Loucy (cell line): ENCODE measurements at regions not wholly inside any gene's neighbourhood (a gene's known extent, or its start where the extent isn't known, plus 50 kb on each side); places are given as distances from the start of the nearest gene placed in this dataset.

Experiments used
- H2AFZ ChIP-seq: fragments of 200-600 bp; sonication (generic); 2 replicates; pipeline ENCODE4 v1.6.0; 2016; ENCODE audit warnings: antibody characterized with exemption, mild to moderate bottlenecking, low read length, moderate library complexity
- H3F3A ChIP-seq: fragments of 200-600 bp; 2 replicates; pipeline ENCODE4 v1.6.0; 2016; ENCODE audit warnings: antibody characterized with exemption, low read depth, mild to moderate bottlenecking
- H3K27me3 ChIP-seq: fragments of 200-600 bp; sonication (generic); 2 replicates; pipeline ENCODE4 v1.6.1; 2014; ENCODE audit warnings: low read length, mild to moderate bottlenecking; ENCODE audit not compliant: insufficient read depth, poor library complexity, severe bottlenecking
- H3K36me3 ChIP-seq: fragments of 200-600 bp; sonication (generic); 2 replicates; pipeline ENCODE4 v1.6.1; 2016; ENCODE audit warnings: low read length; ENCODE audit not compliant: insufficient read depth
- H3K4me1 ChIP-seq: fragments of 200-600 bp; sonication (generic); 2 replicates; pipeline ENCODE4 v1.5.1; 2014; ENCODE audit warnings: low read length, mild to moderate bottlenecking; ENCODE audit not compliant: insufficient read depth, poor library complexity, severe bottlenecking
- H3K4me2 ChIP-seq: fragments of 200-600 bp; sonication (generic); 2 replicates; pipeline ENCODE4 v1.6.0; 2014; ENCODE audit warnings: antibody characterized with exemption, low read length, low read depth, mild to moderate bottlenecking; ENCODE audit not compliant: poor library complexity, severe bottlenecking
- H3K4me3 ChIP-seq: fragments of 200-600 bp; sonication (generic); 2 replicates; pipeline ENCODE4 v1.5.1; 2014; ENCODE audit warnings: low read length, mild to moderate bottlenecking, mixed read lengths; ENCODE audit not compliant: poor library complexity, severe bottlenecking
- H3K79me2 ChIP-seq: fragments of 200-600 bp; sonication (generic); 2 replicates; pipeline ENCODE4 v1.6.1; 2014; ENCODE audit warnings: low read length; ENCODE audit not compliant: insufficient read depth
- H3K9ac ChIP-seq: fragments of 200-600 bp; sonication (generic); 2 replicates; pipeline ENCODE4 v1.6.0; 2014; ENCODE audit warnings: mild to moderate bottlenecking, low read depth, low read length, moderate library complexity; ENCODE audit not compliant: poor library complexity, severe bottlenecking
- H3K9me2 ChIP-seq: fragments of 200-600 bp; sonication (generic); replicated peaks from 2 replicates; pipeline ENCODE4 v1.6.1; 2016; ENCODE audit warnings: low read depth, low read length, mixed read lengths
- H3K9me3 ChIP-seq: fragments of 200-600 bp; sonication (generic); 2 replicates; pipeline ENCODE4 v1.6.1; 2014; ENCODE audit warnings: mild to moderate bottlenecking, antibody characterized with exemption, low read length, low read depth; ENCODE audit not compliant: insufficient read depth
- H4K20me1 ChIP-seq: fragments of 200-600 bp; sonication (generic); 2 replicates; pipeline ENCODE4 v1.6.0; 2014; ENCODE audit warnings: antibody characterized with exemption, low read length, mild to moderate bottlenecking; ENCODE audit not compliant: insufficient read depth, poor library complexity, severe bottlenecking
- CTCF ChIP-seq: fragments of 200-600 bp; sonication (generic); conservative IDR thresholded peaks from 2 replicates; pipeline ENCODE4 v1.5.1; 2014; ENCODE audit warnings: mild to moderate bottlenecking, antibody characterized with exemption, low read length
- EZH2phosphoT487 ChIP-seq: fragments of 200-600 bp; IDR thresholded peaks from 2 replicates; pipeline ENCODE4 v1.6.1; 2018; ENCODE audit warnings: antibody characterized with exemption, mild to moderate bottlenecking, moderate library complexity, borderline replicate concordance

- TF ChIP-seq EZH2phosphoT487 (no peak), CTCF (no peak)
- Histone ChIP-seq H3K9me3 (peaks cover 24% of the 10 kb centered on the region; the same call in 1 of the 2 replicates), H4K20me1 (no peaks in the 10 kb centered on the region), H3K9ac (no peak overlapping the region), H3K9me2 (no peaks in the 10 kb centered on the region), H3K4me3 (no peak overlapping the region), H3K4me2 (no peak overlapping the region), H2AFZ (no peak overlapping the region), H3F3A (no peaks in the 10 kb centered on the region), H3K79me2 (no peaks in the 10 kb centered on the region), H3K36me3 (no peaks in the 10 kb centered on the region), H3K27me3 (no peaks in the 10 kb centered on the region), H3K4me1 (no peaks in the 10 kb centered on the region)
Measured at GRCh38 chr19:23999821-24000610, 85.3 kb downstream of the ZNF726 start.

- Histone ChIP-seq H3K4me3 (no peak overlapping the region), H3K27me3 (no peaks in the 10 kb centered on the region), H3K9me2 (no peaks in the 10 kb centered on the region), H3K9ac (no peak overlapping the region), H3K36me3 (no peaks in the 10 kb centered on the region), H4K20me1 (no peaks in the 10 kb centered on the region), H3F3A (no peaks in the 10 kb centered on the region), H3K4me1 (no peaks in the 10 kb centered on the region), H3K4me2 (no peak overlapping the region), H3K79me2 (no peaks in the 10 kb centered on the region), H2AFZ (no peak overlapping the region), H3K9me3 (peaks cover 24% of the 10 kb centered on the region; the same call in 1 of the 2 replicates)
- TF ChIP-seq CTCF (no peak), EZH2phosphoT487 (no peak)
Measured at GRCh38 chr19:24000656-24001055, 86.0 kb downstream of the ZNF726 start.

- Histone ChIP-seq H3K79me2 (no peaks in the 10 kb centered on the region), H3K4me1 (no peaks in the 10 kb centered on the region), H3K9me3 (peaks cover 18% of the 10 kb centered on the region; the same call in 1 of the 2 replicates), H3F3A (no peaks in the 10 kb centered on the region), H3K36me3 (no peaks in the 10 kb centered on the region), H3K27me3 (no peaks in the 10 kb centered on the region), H4K20me1 (no peaks in the 10 kb centered on the region), H3K9me2 (no peaks in the 10 kb centered on the region), H3K4me3 (no peak overlapping the region), H2AFZ (no peak overlapping the region), H3K9ac (no peak overlapping the region), H3K4me2 (no peak overlapping the region)
- TF ChIP-seq CTCF = no peak
- no peak for TF ChIP-seq EZH2phosphoT487
Measured at GRCh38 chr19:24002256-24002945, 84.6 kb upstream of the ZNF254 start.
